ENCODE measurements at regions not wholly inside any gene's neighbourhood (a gene's known extent, or its start where the extent isn't known, plus 50 kb on each side); places are given as distances from the start of the nearest gene placed in this dataset.

DNA sequence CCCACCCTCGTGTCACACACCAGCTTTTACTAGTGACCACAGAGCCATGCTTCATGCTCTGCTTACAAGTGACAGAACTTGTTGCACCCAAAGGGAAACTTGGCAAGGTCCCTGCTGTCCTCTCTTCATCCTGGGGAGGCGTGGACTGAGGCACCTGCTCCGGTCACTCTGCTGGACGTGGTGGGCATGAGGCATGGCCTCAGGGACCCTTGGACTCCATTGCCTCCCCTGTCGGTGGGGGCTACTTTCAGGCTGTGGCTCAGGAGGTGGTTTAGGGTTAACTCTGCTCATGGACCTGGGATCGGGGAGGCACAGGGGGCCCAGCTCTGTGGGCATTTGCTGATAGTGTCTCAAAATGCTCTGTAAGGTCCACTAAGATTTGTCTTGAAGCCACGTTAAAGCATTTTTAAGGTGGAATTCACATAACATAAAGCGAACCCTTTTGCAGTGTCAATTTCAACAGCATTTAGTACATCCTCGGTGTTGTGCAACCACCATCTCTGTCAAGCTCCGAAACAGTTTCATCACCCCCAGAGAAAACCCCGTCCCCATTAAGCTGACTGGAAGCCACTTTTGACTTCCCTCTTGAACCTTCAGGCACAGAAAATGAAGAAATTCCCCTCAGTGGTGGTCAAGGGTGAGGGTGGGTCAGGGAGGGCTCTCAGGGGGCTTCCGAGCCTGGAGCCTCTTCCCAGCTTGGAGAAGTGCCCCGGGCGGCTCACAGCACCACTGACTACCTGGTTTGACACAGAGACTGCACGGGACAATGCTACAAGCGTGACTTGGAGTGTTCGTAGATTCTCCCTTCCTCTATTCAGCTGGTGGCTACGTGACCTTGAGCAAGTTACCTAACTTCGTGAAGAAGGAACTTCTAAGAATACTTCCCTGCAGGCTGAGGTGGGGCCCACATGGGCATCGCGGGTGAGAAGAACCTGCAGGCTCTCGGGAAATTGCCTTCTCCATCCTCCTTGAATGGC, 100.0 kb upstream of the HDAC4 start:
- no peak for DNase-seq (ENCODE audit: low read depth, low spot score)

- DNase-seq (ENCODE audit: low read depth, low spot score) = no peak
These were observed 99.1 kb upstream of the HDAC4 start for GRCh38 chr2:239499726-239500573.

DNA sequence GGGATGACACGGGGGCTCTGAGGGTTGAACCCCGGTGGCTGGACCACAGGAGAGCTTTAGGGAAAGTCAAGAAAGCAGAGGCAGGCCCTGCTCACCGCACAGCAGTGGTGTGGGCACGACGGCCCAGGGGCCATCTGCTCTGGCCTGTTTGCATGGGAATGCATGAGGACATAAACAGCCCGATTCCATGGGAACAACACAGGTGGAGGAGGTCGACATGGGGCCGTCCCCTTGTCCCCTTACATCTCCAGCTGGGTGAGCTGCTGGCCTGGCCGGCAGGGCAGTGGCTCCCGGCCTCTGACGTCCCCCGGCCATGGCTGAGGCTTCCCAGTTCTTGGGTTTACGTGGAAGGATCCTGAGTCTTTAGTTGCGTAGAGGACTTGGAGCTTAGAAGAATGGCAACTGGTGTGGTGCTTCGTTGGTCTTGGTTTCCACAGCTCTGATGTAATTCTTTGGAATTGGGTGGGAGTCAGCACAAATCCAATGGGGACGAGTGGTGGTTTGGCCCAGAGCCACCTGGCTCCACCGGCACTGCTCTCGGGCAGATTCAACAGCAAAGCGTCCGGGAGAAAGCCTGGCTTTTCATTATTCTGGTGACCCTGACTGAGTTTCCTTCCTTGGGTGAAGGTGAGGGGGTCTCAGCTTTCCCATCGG, 98.3 kb upstream of the HDAC4 start:
- DNase-seq (ENCODE audit: low read depth, low spot score) = no peak

DNA sequence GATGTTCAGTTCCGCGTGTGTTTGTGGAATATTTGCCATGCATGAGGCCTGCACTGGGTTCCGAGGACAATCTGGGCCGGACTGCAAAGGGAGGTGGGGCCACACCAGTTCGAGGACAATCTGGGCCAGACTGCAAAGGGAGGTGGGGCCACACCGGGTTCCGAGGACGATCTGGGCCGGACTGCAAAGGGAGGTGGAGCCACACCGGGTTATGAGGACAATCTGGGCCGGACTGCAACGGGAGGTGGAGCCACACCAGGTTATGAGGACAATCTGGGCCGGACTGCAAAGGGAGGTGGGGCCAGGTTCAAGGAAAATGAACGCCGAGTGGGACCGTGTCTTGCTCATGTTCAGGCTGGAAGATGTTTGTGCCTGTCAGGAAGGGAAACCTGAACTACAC, 97.8 kb upstream of the HDAC4 start:
- no peak for DNase-seq (ENCODE audit: low read depth, low spot score)

DNA sequence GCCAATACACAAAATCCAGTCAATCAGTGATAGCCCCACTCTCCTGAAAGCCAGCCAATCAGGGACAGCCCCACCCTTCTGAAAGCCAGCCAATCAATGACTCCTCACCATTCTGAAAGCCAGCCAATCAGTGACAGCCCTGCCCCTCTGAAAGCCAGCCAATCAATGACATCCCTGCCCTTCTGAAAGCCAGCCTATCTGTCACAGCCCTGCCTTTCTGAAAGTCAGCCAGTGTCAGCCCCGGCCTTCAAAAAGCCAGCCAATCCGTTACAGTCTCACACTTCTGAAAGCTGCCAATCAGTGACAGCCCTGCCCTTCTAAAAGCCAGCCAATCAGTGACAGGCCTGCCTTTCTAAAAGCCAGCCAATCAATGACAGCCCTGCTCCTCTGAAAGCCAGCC, 95.9 kb upstream of the HDAC4 start:
- no peak for DNase-seq (ENCODE audit: low read depth, low spot score)

- no peak for DNase-seq (ENCODE audit: low read depth, low spot score)
These were observed 95.0 kb upstream of the HDAC4 start for GRCh38 chr2:239495791-239496233.

GRCh38 chr2:239495175-239495574, 94.4 kb upstream of the HDAC4 start:
- DNase-seq (ENCODE audit: low read depth, low spot score) = no peak

GRCh38 chr2:239494578-239494977, 93.8 kb upstream of the HDAC4 start:
- DNase-seq (ENCODE audit: low read depth, low spot score) = no peak

GRCh38 chr2:239489481-239489880, 88.7 kb upstream of the HDAC4 start:
- no peak for DNase-seq (ENCODE audit: low read depth, low spot score)

- no peak for DNase-seq (ENCODE audit: low read depth, low spot score)
These were observed 87.3 kb upstream of the HDAC4 start for GRCh38 chr2:239488125-239488524.

- DNase-seq (ENCODE audit: low read depth, low spot score) = no peak
These were observed 86.5 kb upstream of the HDAC4 start for GRCh38 chr2:239487272-239487671.

DNA sequence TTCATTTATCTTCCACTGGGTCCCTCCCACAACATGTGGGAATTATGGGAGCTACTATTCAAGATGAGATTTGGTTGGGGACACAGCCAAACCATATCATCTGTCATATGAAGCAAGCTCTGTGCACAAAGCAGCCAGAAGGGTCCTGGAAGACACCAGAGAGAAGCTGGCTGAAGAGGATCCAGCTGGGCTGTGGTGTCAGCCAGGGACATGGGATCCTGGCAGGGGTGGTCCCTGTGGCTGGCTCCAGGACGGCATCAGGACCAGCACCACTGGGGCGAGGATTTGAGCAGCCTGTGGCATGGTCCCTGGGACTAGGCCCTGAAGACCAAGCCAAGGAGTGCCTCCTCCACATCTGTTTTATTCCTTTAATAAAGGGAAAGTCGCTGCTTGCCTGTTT, 84.8 kb upstream of the HDAC4 start:
- DNase-seq (ENCODE audit: low read depth, low spot score) = no peak

DNA sequence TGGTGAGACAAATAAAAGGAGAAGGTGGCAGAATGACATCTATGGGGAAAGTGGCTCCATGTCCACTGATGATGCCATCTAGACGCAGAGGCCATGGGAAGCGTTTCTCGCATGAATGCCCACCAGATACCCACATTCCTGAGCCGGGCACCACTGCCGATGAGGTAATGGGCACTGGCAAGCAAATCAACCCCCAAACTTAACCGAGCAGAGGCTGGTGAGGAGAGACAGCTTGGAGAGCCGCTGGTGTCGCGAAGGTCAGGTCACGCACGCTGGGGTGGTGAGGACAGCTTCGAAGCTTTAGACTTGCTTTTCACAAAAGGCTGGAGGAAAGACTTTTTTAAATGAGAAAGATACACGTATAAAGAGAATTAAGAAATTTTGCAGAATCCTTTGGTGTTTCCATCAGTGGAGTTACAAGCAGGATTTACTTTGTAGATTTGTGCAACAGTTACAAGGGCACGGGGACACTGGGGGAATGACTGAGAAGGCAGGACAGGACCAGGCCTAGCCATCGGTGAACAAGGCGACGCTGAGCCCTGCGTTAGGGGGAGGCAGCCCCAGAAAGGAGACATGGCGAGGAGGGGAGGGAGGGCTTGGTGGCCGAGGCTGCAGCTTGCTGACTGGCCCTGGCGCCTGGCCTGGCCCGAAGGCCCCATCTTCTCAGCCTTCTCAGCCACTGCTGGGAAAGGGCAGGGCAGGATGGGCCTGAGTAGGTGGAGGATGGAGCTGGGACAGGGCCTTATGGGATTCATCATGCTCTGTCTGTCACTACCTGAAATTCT, 83.9 kb upstream of the HDAC4 start:
- DNase-seq (ENCODE audit: low read depth, low spot score) = no peak

GRCh38 chr2:239482778-239483712, 82.2 kb upstream of the HDAC4 start:
- no peak for DNase-seq (ENCODE audit: low read depth, low spot score)

- DNase-seq (ENCODE audit: low read depth, low spot score) = no peak
These were observed 78.7 kb upstream of the HDAC4 start for GRCh38 chr2:239479471-239479870.

GRCh38 chr2:239477591-239477990, 76.8 kb upstream of the HDAC4 start:
- no peak for DNase-seq (ENCODE audit: low read depth, low spot score)

DNA sequence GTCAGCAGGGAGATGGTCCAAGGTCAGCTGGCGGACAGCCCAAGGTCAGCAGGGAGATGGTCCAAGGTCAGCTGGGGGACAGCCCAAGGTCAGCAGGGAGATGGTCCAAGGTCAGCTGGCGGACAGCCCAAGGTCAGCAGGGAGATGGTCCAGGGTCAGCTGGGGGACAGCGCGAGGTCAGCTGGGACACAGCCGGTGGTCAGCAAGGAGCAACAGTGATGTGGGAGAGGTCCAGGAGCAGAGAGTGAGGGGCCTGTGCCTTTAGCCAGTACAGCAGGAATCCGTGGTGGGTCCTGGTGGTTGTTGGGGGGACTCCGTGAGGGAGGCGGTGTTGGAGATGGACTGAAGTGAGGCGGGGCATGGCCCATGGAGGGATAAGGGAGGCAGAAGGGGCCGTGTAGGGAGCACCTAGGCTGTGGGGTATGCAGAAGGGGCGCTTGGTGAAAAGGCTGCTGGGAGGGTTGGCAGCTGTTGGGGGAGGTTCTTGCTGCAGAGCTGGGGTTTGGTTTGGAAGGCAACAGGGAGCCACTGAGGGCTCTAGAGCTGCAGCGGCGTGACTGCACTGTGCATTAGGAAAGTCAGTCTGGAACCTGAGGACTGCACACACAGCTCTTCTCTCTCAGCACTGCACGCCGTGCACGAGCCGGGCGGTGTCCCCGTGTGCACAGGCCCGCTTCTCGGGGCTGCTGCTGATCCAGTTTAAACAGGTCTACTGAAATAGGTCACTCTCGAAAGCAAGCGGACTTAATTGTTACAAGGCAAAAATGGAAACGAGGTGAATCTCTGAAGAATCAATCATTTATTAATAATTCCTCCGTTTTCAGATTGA, 76.2 kb upstream of the HDAC4 start:
- no peak for DNase-seq (ENCODE audit: low read depth, low spot score)

GRCh38 chr2:239476029-239476756, 75.4 kb upstream of the HDAC4 start:
- DNase-seq (ENCODE audit: low read depth, low spot score) = no peak

All from activated CD4-positive, CD25-positive, alpha-beta regulatory T cell treated with anti-CD3 and anti-CD28 coated beads, Interleukin-2, amount 50 U/mL, for 16 hours (primary cell).